Endothelial cell of umbilical vein (primary cell): ENCODE measurements at regions not wholly inside any gene's neighbourhood (a gene's known extent, or its start where the extent isn't known, plus 50 kb on each side); places are given as distances from the start of the nearest gene placed in this dataset.

Experiments
- BruUV-seq: library from RNA; stranded (reverse); fragments of 400-500 nt; replicated peaks from 2 replicates; lab custom pipeline; 2021; lab: Mats Ljungman, UMichigan
- CTCF ChIA-PET: fragments of 300-600, 350-600 bp; sonication (Branson Sonifier 250); formaldehyde crosslinking; loops from one replicate; lab custom pipeline; 2021; ENCODE audit warnings: antibody characterized with exemption, inconsistent platforms; lab: Charles Lee
- POLR2A ChIA-PET: fragments of 300-600, 350-600 bp; sonication (Branson Sonifier 250); formaldehyde crosslinking; loops from one replicate; lab custom pipeline; 2021; ENCODE audit warnings: antibody characterized with exemption, inconsistent platforms; lab: Charles Lee
- DNase-seq: peaks from one replicate; pipeline ENCODE4 v3.0.0-alpha.2; 2011; ENCODE audit warnings: low read depth, low spot score
- FAIRE-seq: peaks from 2 replicates; lab custom pipeline; 2011; peaks lifted over from hg19 to GRCh38; lab: Jason Lieb, UNC
- H2AFZ ChIP-seq: 2 replicates; pipeline ENCODE4 v1.6.0; 2012; ENCODE audit warnings: low read depth, low read length, control low read depth, inconsistent platforms
- H3K27ac ChIP-seq: 2 replicates; pipeline ENCODE4 v1.5.1; 2011; ENCODE audit warnings: low read depth, mild to moderate bottlenecking, control low read depth, low read length, moderate library complexity; ENCODE audit not compliant: insufficient read depth
- H3K27me3 ChIP-seq, 2 experiments: 2 replicates each; pipeline versions ENCODE4 v1.6.0 to v1.6.1; 2011; ENCODE audit warnings: low read length in 2 of 2, mixed read lengths in 1 of 2; ENCODE audit not compliant: control insufficient read depth in 2 of 2, insufficient read depth in 2 of 2
- H3K36me3 ChIP-seq, 2 experiments: 2 replicates in 1 of 2; 3 replicates in 1 of 2; pipeline ENCODE4 v1.5.1; 2011; ENCODE audit warnings: low read length in 2 of 2, mild to moderate bottlenecking in 1 of 2, moderate library complexity in 1 of 2; ENCODE audit not compliant: control insufficient read depth in 2 of 2, insufficient read depth in 2 of 2; ENCODE audit errors: extremely low read depth in 1 of 2
- H3K4me1 ChIP-seq: 3 replicates; pipeline ENCODE4 v1.5.1; 2011; ENCODE audit warnings: mild to moderate bottlenecking, low read length; ENCODE audit not compliant: control insufficient read depth, insufficient read depth; ENCODE audit errors: extremely low read depth
- H3K4me2 ChIP-seq: 2 replicates; pipeline ENCODE4 v1.6.1; 2011; ENCODE audit warnings: low read length, control low read depth, mixed read lengths; ENCODE audit not compliant: insufficient read depth
- H3K4me3 ChIP-seq, 3 experiments: fragments of 200-600 bp in 1 of 3; sonication (generic), shearing (Covaris generic) in 1 of 3; replicated peaks in 1 of 3; 2 replicates each; pipeline ENCODE4 v1.5.1; 2011 to 2016; ENCODE audit warnings: control low read depth in 3 of 3, low read length in 3 of 3, mild to moderate bottlenecking in 2 of 3, inconsistent platforms in 1 of 3, low read depth in 1 of 3, moderate library complexity in 1 of 3; ENCODE audit not compliant: insufficient read depth in 1 of 3
- H3K79me2 ChIP-seq: 2 replicates; pipeline ENCODE4 v1.6.0; 2012; ENCODE audit warnings: low read length, inconsistent platforms; ENCODE audit not compliant: control insufficient read depth, insufficient read depth
- H3K9ac ChIP-seq: replicated peaks from 2 replicates; pipeline ENCODE3; 2011; ENCODE audit warnings: low read length, control low read depth; ENCODE audit not compliant: insufficient read depth; ENCODE audit errors: extremely low read depth
- H3K9me1 ChIP-seq: replicated peaks from 3 replicates; pipeline ENCODE4 v1.6.0; 2011; ENCODE audit warnings: mild to moderate bottlenecking, low read length; ENCODE audit not compliant: control insufficient read depth, insufficient read depth; ENCODE audit errors: extremely low read depth
- H3K9me3 ChIP-seq: replicated peaks from 2 replicates; pipeline ENCODE4 v1.5.1; 2012; ENCODE audit warnings: low read length, inconsistent platforms; ENCODE audit not compliant: control insufficient read depth, insufficient read depth
- H4K20me1 ChIP-seq: replicated peaks from 2 replicates; pipeline ENCODE3; 2011; ENCODE audit warnings: mild to moderate bottlenecking, low read length; ENCODE audit not compliant: control insufficient read depth, insufficient read depth; ENCODE audit errors: extremely low read depth
- EZH2 ChIP-seq: IDR thresholded peaks from 2 replicates; pipeline ENCODE4 v1.6.1; 2012; ENCODE audit warnings: borderline replicate concordance, low read depth, mild to moderate bottlenecking, moderate library complexity, low read length, inconsistent platforms; ENCODE audit not compliant: severe bottlenecking
- FOS ChIP-seq: IDR thresholded peaks from 2 replicates; pipeline ENCODE4 v1.6.1; 2011; ENCODE audit warnings: mild to moderate bottlenecking, low read length, moderate library complexity, borderline replicate concordance; ENCODE audit not compliant: insufficient read depth
- GATA2 ChIP-seq: IDR thresholded peaks from 2 replicates; pipeline ENCODE4 v1.7.0; 2011; ENCODE audit warnings: low read depth, mild to moderate bottlenecking, moderate library complexity, mixed read lengths, low read length; ENCODE audit not compliant: insufficient read length, insufficient read depth
- JUN ChIP-seq: IDR thresholded peaks from 2 replicates; pipeline ENCODE4 v1.6.1; 2011; ENCODE audit warnings: borderline replicate concordance, low read depth; ENCODE audit not compliant: insufficient read length, insufficient read depth
- MYC ChIP-seq: IDR thresholded peaks from one replicate; pipeline ENCODE4 v1.6.1; 2011; ENCODE audit warnings: mild to moderate bottlenecking, low read depth, low read length
- POLR2A ChIP-seq: IDR thresholded peaks from 2 replicates; pipeline ENCODE4 v1.6.1; 2012; ENCODE audit warnings: low read depth, mild to moderate bottlenecking, control low read depth, low read length
- POLR2AphosphoS5 ChIP-seq: IDR thresholded peaks from 2 replicates; pipeline ENCODE4 v1.6.1; 2012; ENCODE audit warnings: low read depth, mild to moderate bottlenecking, control low read depth, low read length, moderate library complexity; ENCODE audit not compliant: insufficient read depth
- dilution Hi-C: fragments of 300-500 bp; cut with MboI; formaldehyde crosslinking; loops from one replicate; pipeline ENCODE4 v1.15.0; 2019; ENCODE audit warnings: low sequenced_read_pairs; ENCODE audit not compliant: extremely low pct_ligation_motif_present
- intact Hi-C: fragments of 100-400 bp; cut with micrococcal nuclease; formaldehyde crosslinking; loops from one replicate; pipeline ENCODE4 v1.10.0; 2022
- TF ChIP-seq, protein P1 (sequence below): IDR thresholded peaks from 2 replicates; pipeline ENCODE4 v1.6.1; 2011; ENCODE audit not compliant: insufficient read depth, insufficient read length
- TF ChIP-seq, protein P2 (sequence below), 2 donors: IDR thresholded peaks; 1 replicate in 1 of 2; 2 replicates in 1 of 2; pipeline ENCODE4 v1.5.1; 2011; ENCODE audit warnings: low read length in 2 of 2, mild to moderate bottlenecking in 2 of 2, moderate library complexity in 2 of 2, control low read depth in 1 of 2, inconsistent platforms in 1 of 2, low read depth in 1 of 2; ENCODE audit not compliant: insufficient read depth in 1 of 2; ENCODE audit errors: extremely low read depth in 1 of 2

DNA sequence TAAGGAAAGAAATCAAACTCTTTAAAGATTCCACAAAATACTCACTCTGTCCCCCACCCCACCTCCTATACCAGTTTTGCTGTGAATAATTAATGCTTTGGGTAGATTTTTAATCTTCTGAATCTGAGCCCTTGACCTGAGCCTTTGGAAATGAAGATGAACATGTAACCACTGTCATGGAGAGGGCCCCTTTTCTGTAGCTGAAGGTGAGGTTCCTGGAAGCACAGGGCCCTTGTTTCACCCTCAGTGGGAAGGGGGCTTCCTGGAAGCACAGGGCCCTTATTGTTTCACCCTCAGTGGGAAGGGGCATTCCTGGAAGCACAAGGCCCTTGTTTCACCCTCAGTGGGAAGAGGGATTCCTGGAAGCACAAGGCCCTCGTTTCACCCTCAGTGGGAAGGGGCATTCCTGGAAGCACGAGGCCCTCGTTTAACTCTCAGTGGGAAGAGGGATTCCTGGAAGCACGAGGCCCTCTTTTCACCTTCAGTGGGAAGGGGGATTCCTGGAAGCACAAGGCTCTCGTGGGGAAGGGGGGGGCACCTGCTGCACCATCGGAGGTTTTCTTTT lies 75.7 kb downstream of the DACT2 start:
- H3K4me1 ChIP-seq, result no peaks in the 10 kb centered on the region
- TF ChIP-seq, protein P1, sequence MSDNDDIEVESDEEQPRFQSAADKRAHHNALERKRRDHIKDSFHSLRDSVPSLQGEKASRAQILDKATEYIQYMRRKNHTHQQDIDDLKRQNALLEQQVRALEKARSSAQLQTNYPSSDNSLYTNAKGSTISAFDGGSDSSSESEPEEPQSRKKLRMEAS, result no peak
- TF ChIP-seq JUN (no peak), GATA2 (no peak), POLR2AphosphoS5 (no peak), MYC (no peak), EZH2 (no peak), FOS (no peak), POLR2A (no peak)
- TF ChIP-seq, protein P2, sequence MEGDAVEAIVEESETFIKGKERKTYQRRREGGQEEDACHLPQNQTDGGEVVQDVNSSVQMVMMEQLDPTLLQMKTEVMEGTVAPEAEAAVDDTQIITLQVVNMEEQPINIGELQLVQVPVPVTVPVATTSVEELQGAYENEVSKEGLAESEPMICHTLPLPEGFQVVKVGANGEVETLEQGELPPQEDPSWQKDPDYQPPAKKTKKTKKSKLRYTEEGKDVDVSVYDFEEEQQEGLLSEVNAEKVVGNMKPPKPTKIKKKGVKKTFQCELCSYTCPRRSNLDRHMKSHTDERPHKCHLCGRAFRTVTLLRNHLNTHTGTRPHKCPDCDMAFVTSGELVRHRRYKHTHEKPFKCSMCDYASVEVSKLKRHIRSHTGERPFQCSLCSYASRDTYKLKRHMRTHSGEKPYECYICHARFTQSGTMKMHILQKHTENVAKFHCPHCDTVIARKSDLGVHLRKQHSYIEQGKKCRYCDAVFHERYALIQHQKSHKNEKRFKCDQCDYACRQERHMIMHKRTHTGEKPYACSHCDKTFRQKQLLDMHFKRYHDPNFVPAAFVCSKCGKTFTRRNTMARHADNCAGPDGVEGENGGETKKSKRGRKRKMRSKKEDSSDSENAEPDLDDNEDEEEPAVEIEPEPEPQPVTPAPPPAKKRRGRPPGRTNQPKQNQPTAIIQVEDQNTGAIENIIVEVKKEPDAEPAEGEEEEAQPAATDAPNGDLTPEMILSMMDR (IDR thresholded peaks at IDR 0.05; ENCODE audit: extremely low read depth in 1 of 2, insufficient read depth in 1 of 2, low read depth in 1 of 2, low read length in 2 of 2), result no peak
- no peaks in the 10 kb centered on the region for H3K9me3 ChIP-seq
- POLR2A ChIA-PET, result no interaction called here
- H2AFZ ChIP-seq, result no peak overlapping the region
- no peak for FAIRE-seq
- H3K36me3 ChIP-seq, result no peaks in the 10 kb centered on the region
- DNase-seq, result no peak
- H4K20me1 ChIP-seq, result no peaks in the 10 kb centered on the region
- no peaks in the 10 kb centered on the region for H3K9me1 ChIP-seq
- H3K27me3 ChIP-seq, result no peaks in the 10 kb centered on the region
- H3K4me2 ChIP-seq, result no peak overlapping the region
- intact Hi-C loops, result no loop called here
- no peak overlapping the region for H3K27ac ChIP-seq
- no peaks in the 10 kb centered on the region for H3K79me2 ChIP-seq
- dilution Hi-C loops, result no loop called here
- no peak overlapping the region for H3K9ac ChIP-seq
- BruUV-seq, result no TSS peak
- CTCF ChIA-PET, result no interaction called here
- H3K4me3 ChIP-seq, result no peak overlapping the region
